Motor neuron (in vitro differentiated cells): ENCODE measurements at regions not wholly inside any gene's neighbourhood (a gene's known extent, or its start where the extent isn't known, plus 50 kb on each side); places are given as distances from the start of the nearest gene placed in this dataset.
"Not testable (repeated sequence)": the region's sequence is repeated elsewhere in the genome, so short reads cannot be mapped to it uniquely, and the experiment has no call there.

ENCODE experiments used
- ATAC-seq, 8 experiments: fragments of 200-7000 bp; cut with Tn5 transposase; replicated peaks in 6 of 8; 2 replicates each; pipeline ENCODE4 v1.8.0; 2021; ENCODE audit warnings: mild to moderate bottlenecking in 8 of 8, moderate library complexity in 8 of 8
- H3K27ac ChIP-seq, 2 donors: fragments of 250-450 bp; sonication (Bioruptor Pico); 2 replicates each; pipeline ENCODE4 v1.9.0; 2021; ENCODE audit warnings: antibody characterized with exemption in 2 of 2, mild to moderate bottlenecking in 2 of 2, moderate library complexity in 1 of 2
- H3K4me1 ChIP-seq, 2 donors: fragments of 250-450 bp; sonication (Bioruptor Pico); replicated peaks in 1 of 2; 2 replicates each; pipeline ENCODE4 v1.6.1; 2021; ENCODE audit warnings: antibody characterized with exemption in 2 of 2, mild to moderate bottlenecking in 2 of 2, moderate library complexity in 1 of 2
- H3K4me3 ChIP-seq, 5 donors: fragments of 250-450 bp; sonication (Bioruptor Pico); 2 replicates each; pipeline ENCODE4 v1.9.0; 2021; ENCODE audit warnings: antibody characterized with exemption in 5 of 5, mild to moderate bottlenecking in 5 of 5, moderate library complexity in 4 of 5
- WGBS, 10 experiments: fragments of 450-650 bp; shearing (Covaris generic); methylation state at CpG; one replicate each; pipeline ENCODE4 v1.0.0; 2022; 5-methylcytosine and 5-hydroxymethylcytosine counted together
- in situ Hi-C, 9 experiments: fragments of 400-800 bp; cut with MboI; loops; one replicate each; pipeline ENCODE4 v1.15.0; 2021; ENCODE audit warnings: low sequenced_read_pairs in 9 of 9, low pct_unique_long_range_greater_than_20kb in 2 of 9; ENCODE audit not compliant: unreplicated experiment in 9 of 9

DNA sequence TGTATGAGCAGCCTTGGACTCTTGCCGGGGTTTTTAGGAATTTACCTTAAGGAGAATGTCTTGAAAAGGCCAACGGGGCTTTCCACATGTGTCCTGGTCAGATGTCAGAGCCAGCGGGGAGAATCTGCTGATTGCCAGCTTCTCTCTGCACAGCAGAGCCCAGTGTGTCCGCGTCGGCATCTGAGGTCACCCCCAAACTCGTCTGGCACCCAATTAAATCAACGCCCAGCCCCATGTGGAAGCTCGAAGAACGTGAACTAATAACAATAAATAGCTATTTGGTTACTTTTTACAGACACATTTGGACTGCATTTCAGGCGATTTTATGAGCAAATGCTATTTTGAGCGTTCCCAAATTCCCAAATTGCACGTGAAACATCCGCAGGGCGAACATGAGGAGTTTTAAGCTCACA lies 303.5 kb downstream of the FOXL1 start:
- WGBS, 10 experiments: 7 to 86% (median 72%) methylated on average over 3 to 15 of the region's 15 CpGs; no CpG with 5 or more reads in 3 of the 10 experiments
- in situ Hi-C loops: no loop called here

GRCh38 chr16:86882586-86883280 lies 304.4 kb downstream of the FOXL1 start:
- Histone ChIP-seq H3K4me3 (no peak overlapping the region), H3K4me1 (peaks cover 20 to 24% of the 10 kb centered on the region in 2 donors), H3K27ac (no peak overlapping the region)
- in situ Hi-C loops: no loop called here
- ATAC-seq: peak in 7 of 8 experiments; percentile 18 to 87 (median 55)
- 0 to 40% (median 0%) methylated on average over 1 to 2 of the region's 6 CpGs; no CpG with 5 or more reads in 5 of the 10 experiments for WGBS, 10 experiments

More for the DNA sequence above, 303.5 kb downstream of the FOXL1 start:
- Histone ChIP-seq H3K4me1 (peaks cover 20 to 24% of the 10 kb centered on the region in 2 donors), H3K4me3 (no peak overlapping the region), H3K27ac (no peak overlapping the region)
- no peak for ATAC-seq

DNA sequence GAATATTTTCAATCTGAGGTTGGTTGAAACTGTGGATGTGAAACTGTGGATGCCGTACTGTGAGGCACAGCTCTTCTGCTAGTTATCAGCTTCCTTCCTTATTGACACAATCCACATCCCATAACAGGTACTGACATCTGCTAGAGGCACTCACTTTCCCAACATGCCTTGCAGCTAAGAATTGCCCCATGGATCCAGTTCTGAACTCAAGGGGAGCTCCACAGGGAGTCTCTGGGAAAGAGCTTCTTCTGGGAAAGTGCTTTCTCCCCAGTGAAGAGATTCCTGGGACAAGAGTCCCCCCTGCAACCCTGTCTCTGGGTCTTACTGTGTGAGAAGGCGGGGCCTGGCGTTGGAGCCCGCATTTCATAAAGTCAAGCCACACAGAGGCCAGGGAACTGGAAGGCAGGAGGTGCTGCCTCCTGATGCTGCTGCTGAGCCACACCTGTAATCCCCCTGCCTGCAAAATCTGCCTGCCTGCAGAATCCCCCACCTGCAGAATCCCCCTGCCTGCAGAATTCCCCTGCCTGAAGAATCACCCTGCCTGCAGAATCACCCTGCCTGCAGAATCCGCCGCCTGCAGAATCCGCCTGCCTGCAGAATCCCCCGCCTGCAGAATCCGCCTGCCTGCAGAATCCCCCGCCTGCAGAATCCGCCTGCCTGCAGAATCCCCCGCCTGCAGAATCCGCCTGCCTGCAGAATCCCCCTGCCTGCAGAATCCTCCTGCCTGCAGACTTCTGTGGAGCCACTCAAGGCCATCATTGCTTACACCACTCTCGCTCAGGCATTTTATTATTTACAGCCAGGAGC lies 305.4 kb downstream of the FOXL1 start:
- peaks cover 12 to 16% of the 10 kb centered on the region in 2 donors for H3K4me1 ChIP-seq
- in situ Hi-C loops: no loop called here
- peak in 5 of 8 experiments; percentile 33 to 80 (median 74) for ATAC-seq
- WGBS, 10 experiments: 53 to 100% (median 61%) methylated on average over 1 to 8 of the region's 14 CpGs; no CpG with 5 or more reads in 5 of the 10 experiments
- no peak overlapping the region for H3K4me3 ChIP-seq
- H3K27ac ChIP-seq: peak overlapping the region in 1 of 2 donors; percentile 74

DNA sequence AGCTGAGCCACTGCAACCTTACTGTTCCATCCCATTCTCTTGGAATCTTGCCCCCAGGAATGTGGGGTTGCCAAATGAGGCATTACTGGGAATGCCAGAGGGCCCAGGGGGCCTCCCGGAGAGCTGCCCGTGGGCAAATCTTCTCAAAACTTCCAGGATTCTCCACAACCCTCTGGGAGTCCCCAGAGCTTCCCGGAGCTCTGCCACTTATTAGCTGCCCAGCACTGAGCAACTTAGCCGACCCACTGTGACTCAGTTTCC lies 306.0 kb downstream of the FOXL1 start:
- ATAC-seq: no peak
- Histone ChIP-seq H3K4me3 (no peak overlapping the region), H3K27ac (peak overlapping the region in 1 of 2 donors; percentile 74), H3K4me1 (peaks cover 11 to 12% of the 10 kb centered on the region in 2 donors)
- in situ Hi-C loops: no loop called here
- WGBS, 10 experiments: 7 to 63% (median 34%) methylated on average over 2 to 4 of the region's 4 CpGs; no CpG with 5 or more reads in 6 of the 10 experiments

DNA sequence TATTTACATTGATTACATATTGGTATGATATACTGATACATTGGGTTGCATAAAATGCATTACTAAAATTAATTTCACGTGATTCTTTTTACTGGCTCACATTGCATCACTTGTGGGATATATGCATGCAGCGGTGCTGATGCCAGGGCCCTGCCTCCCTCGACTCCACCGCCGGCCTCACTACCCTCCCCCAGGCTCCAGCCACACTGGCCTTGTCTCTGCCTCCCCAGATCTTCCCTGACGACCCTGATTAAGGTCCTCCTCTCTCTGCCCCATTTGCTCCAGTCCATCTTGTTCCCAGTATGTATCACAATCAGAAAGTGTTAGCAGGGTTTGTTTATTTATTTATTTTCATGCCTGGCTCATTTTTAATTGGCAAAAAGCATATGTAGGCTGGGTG lies 306.8 kb downstream of the FOXL1 start:
- ATAC-seq: no peak
- in situ Hi-C loops: no loop called here
- WGBS, 10 experiments: 0 to 100% (median 75%) methylated on average over 1 to 5 of the region's 6 CpGs; no CpG with 5 or more reads in 3 of the 10 experiments
- Histone ChIP-seq H3K27ac (no peak overlapping the region), H3K4me1 (peaks cover 11 to 12% of the 10 kb centered on the region in 2 donors), H3K4me3 (no peak overlapping the region)

- H3K4me1 ChIP-seq: peaks cover 11 to 12% of the 10 kb centered on the region in 2 donors
- 14 to 40% (median 25%) methylated on average over 1 of the region's 1 CpG; no CpG with 5 or more reads in 7 of the 10 experiments for WGBS, 10 experiments
- ATAC-seq: no peak
- H3K27ac ChIP-seq: no peak overlapping the region
- H3K4me3 ChIP-seq: no peak overlapping the region
- in situ Hi-C loops: no loop called here
Observed at GRCh38 chr16:86886651-86887050, 308.3 kb downstream of the FOXL1 start.

DNA sequence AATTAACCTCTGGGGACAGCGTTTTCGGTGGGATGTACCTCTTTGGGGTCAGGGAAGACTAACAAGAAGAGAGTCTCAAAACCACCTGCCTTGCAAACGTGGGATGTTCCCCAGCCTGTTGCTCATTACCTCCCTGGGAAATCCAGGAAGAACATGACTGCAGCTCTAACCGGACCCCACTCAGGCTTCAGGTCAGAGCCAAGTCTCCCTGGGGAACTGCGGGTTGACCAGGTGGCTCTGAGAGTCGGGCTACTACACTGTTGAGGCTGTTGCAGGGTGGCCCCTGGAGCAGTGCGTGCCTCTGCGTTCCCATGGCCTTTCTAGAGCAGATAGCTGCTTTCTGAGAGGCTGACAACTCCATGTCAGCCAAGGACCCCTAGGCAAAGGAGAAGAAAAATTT lies 309.1 kb downstream of the FOXL1 start:
- ATAC-seq: no peak
- H3K4me1 ChIP-seq: peaks cover 11 to 12% of the 10 kb centered on the region in 2 donors
- H3K4me3 ChIP-seq: no peak overlapping the region
- H3K27ac ChIP-seq: no peak overlapping the region
- in situ Hi-C loops: no loop called here
- 21 to 100% (median 71%) methylated on average over 1 to 6 of the region's 8 CpGs; no CpG with 5 or more reads in 3 of the 10 experiments for WGBS, 10 experiments

GRCh38 chr16:86888231-86889053 lies 310.1 kb downstream of the FOXL1 start:
- Histone ChIP-seq H3K4me1 (peaks cover 10 to 11% of the 10 kb centered on the region in 2 donors), H3K4me3 (no peak overlapping the region), H3K27ac (no peak overlapping the region)
- in situ Hi-C loops: no loop called here
- ATAC-seq: no peak
- WGBS, 10 experiments: 22 to 100% (median 65%) methylated on average over 1 to 4 of the region's 4 CpGs; no CpG with 5 or more reads in 2 of the 10 experiments

DNA sequence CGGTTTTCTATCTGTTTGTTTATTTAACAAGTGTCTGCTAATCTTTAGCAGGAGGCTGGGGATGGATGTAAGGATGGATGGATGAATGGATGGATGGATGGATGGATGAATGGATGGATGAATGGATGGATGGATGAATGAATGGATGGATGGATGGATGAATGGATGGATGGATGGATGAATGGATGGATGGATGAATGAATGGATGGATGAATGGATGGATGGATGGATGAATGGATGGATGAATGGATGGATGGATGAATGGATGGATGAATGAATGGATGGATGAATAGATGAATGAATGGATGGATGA lies 310.7 kb downstream of the FOXL1 start:
- WGBS, 10 experiments: 0 to 92% (median 60%) methylated on average over 1 of the region's 1 CpG; no CpG with 5 or more reads in 3 of the 10 experiments
- H3K4me1 ChIP-seq, H3K4me3 ChIP-seq, H3K27ac ChIP-seq, in situ Hi-C loops, ATAC-seq: not testable (repeated sequence)

DNA sequence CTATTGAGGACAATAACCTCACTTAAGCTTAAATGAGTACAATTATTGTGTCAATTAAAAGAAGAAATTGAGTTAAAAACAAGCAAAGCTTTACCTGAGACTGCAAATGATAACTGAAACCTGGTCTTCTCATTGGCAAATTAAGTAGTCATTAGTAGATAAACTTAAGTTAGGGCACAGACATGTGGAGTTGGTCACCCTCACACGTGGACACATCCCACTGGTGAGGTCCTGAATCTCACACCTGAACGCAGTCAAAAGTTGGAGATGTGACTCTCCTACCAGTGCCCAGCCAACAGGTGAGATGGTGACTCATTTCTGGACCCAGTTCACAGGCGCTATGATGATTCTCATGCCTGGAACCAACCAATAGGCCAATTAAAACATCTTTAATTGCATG lies 311.6 kb downstream of the FOXL1 start:
- Histone ChIP-seq H3K4me3 (no peak overlapping the region), H3K4me1 (no peaks in the 10 kb centered on the region), H3K27ac (no peak overlapping the region)
- 10 to 100% (median 72%) methylated on average over 1 to 3 of the region's 3 CpGs; no CpG with 5 or more reads in 2 of the 10 experiments for WGBS, 10 experiments
- in situ Hi-C loops: no loop called here
- no peak for ATAC-seq

DNA sequence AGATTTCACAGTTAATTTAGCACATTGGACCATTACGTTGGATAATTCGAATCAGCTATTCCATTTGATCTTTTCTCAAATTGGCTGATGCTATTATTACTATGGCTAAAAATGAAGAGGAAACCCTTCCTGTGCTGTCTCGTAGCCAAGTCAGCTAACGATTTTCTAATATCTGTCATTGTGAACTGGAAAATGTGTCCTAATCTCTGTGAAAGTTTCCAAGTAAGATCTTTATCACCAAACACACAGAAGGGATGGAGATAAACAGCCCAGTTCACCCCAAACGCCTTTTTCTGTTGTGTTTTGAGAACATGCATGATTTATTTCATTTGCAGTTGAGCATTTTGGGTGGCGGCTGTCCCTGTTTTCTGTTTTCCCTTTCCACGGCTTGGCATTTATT lies 312.8 kb downstream of the FOXL1 start:
- no peak overlapping the region for H3K27ac ChIP-seq
- in situ Hi-C loops: no loop called here
- ATAC-seq: no peak
- no peak overlapping the region for H3K4me3 ChIP-seq
- WGBS, 10 experiments: 4 to 96% (median 76%) methylated on average over 3 to 7 of the region's 7 CpGs; no CpG with 5 or more reads in 1 of the 10 experiments
- H3K4me1 ChIP-seq: no peaks in the 10 kb centered on the region

- Histone ChIP-seq H3K27ac (no peak overlapping the region), H3K4me3 (no peak overlapping the region), H3K4me1 (no peaks in the 10 kb centered on the region)
- no peak for ATAC-seq
- 60 to 100% (median 100%) methylated on average over 1 to 7 of the region's 12 CpGs; no CpG with 5 or more reads in 5 of the 10 experiments for WGBS, 10 experiments
- in situ Hi-C loops: no loop called here
Observed at GRCh38 chr16:86891631-86892030, 313.3 kb downstream of the FOXL1 start.

DNA sequence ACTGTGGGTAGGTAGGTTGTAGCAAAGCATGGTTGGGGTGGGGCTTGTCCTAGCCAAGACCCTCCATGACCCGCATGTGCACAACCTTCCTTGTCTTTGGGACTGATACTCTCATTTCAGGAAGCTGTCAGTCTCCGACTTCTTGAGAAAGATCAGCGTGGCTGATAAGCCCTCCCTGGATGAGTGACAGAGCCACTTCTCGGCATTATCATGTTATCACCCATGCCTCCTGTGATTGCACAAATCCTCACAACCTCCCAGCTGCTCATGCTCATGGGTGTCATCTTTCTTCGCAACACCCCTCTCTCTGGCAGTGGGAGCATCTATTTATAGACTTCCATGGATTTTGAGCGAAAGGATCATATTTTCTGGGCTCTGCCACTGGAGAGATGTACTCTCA lies 314.2 kb downstream of the FOXL1 start:
- WGBS, 10 experiments: 0 to 100% (median 80%) methylated on average over 1 to 3 of the region's 6 CpGs; no CpG with 5 or more reads in 5 of the 10 experiments
- no peaks in the 10 kb centered on the region for H3K4me1 ChIP-seq
- no peak overlapping the region for H3K4me3 ChIP-seq
- ATAC-seq: no peak
- in situ Hi-C loops: no loop called here
- no peak overlapping the region for H3K27ac ChIP-seq
